Peyer's patch (tissue), 4 donors: ENCODE measurements at regions not wholly inside any gene's neighbourhood (a gene's known extent, or its start where the extent isn't known, plus 50 kb on each side); places are given as distances from the start of the nearest gene placed in this dataset.

ENCODE experiments used
- POLR2A ChIP-seq, 2 donors: fragments of 450-650 bp; IDR thresholded peaks; one replicate each; pipeline ENCODE4 v1.5.1; 2017; ENCODE audit warnings: antibody characterized with exemption in 2 of 2, mild to moderate bottlenecking in 2 of 2, moderate library complexity in 2 of 2
- TF ChIP-seq, protein P1 (sequence below), 6 experiments: fragments of 450-650 bp in 4 of 6; fragments of 200-600 bp in 2 of 6; sonication (generic) in 1 of 6; IDR thresholded peaks; one replicate each; pipeline ENCODE4 v1.5.1; 2017 to 2019; ENCODE audit warnings: antibody characterized with exemption in 6 of 6, mild to moderate bottlenecking in 3 of 6, moderate library complexity in 1 of 6

DNA sequence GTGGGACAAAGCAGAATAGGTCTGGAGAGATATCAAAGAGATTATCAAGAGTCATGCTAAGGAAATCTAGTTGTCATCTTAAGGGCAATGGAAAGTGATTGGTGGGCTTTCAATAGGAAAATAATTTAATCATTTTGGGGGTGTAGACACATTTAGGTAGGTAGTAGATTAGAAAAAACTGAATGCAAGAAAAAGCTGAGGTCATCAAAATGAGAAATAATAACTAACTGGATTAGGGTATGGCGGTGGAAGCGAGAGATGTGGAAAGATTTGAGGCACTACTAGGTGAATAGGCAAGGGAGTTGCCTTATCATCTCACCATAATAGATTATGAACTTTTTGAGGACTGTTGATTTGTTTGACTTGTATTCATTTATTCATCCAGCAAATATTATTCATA, 393.2 kb upstream of the ZNF608 start:
- TF ChIP-seq, protein P1, sequence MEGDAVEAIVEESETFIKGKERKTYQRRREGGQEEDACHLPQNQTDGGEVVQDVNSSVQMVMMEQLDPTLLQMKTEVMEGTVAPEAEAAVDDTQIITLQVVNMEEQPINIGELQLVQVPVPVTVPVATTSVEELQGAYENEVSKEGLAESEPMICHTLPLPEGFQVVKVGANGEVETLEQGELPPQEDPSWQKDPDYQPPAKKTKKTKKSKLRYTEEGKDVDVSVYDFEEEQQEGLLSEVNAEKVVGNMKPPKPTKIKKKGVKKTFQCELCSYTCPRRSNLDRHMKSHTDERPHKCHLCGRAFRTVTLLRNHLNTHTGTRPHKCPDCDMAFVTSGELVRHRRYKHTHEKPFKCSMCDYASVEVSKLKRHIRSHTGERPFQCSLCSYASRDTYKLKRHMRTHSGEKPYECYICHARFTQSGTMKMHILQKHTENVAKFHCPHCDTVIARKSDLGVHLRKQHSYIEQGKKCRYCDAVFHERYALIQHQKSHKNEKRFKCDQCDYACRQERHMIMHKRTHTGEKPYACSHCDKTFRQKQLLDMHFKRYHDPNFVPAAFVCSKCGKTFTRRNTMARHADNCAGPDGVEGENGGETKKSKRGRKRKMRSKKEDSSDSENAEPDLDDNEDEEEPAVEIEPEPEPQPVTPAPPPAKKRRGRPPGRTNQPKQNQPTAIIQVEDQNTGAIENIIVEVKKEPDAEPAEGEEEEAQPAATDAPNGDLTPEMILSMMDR (IDR thresholded peaks at IDR 0.05) = no peak
- no peak for TF ChIP-seq POLR2A (IDR thresholded peaks at IDR 0.05)
